ENCODE measurements at regions not wholly inside any gene's neighbourhood (a gene's known extent, or its start where the extent isn't known, plus 50 kb on each side); places are given as distances from the start of the nearest gene placed in this dataset.

DNA sequence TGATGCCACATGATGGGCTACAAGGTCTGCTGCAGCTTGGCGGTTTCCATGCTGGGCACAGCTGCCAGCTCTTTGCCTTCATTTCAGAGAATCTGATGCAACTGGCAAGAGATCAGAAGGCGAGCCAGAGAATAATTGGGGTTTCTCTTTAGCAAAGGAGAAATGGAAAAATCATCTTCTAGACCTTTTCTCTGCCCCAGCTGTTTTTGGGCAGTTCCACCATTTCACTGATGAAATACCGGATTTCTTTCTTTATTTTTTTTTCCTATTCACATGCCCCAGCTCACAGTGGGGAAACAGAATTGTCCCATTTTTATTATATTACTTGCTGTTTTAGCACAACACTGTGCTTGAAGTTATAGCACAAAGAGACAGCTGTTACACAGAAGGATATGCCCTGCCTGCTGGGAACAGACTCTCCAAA lies 439.3 kb upstream of the GOT2 start (continued):
- TF ChIP-seq FOXP4 (CRISPR knock-in tag; IDR thresholded peaks at IDR 0.05; ENCODE audit: borderline replicate concordance) (no peak), KLF13 (tag; IDR thresholded peaks at IDR 0.05; ENCODE audit: borderline replicate concordance, low read depth) (no peak), ATF7 (IDR thresholded peaks at IDR 0.05) (no peak), HNRNPH1 (optimal IDR thresholded peaks at IDR 0.05; ENCODE audit: low read depth, low read length) (no peak)
- TF ChIP-seq, protein P1, sequence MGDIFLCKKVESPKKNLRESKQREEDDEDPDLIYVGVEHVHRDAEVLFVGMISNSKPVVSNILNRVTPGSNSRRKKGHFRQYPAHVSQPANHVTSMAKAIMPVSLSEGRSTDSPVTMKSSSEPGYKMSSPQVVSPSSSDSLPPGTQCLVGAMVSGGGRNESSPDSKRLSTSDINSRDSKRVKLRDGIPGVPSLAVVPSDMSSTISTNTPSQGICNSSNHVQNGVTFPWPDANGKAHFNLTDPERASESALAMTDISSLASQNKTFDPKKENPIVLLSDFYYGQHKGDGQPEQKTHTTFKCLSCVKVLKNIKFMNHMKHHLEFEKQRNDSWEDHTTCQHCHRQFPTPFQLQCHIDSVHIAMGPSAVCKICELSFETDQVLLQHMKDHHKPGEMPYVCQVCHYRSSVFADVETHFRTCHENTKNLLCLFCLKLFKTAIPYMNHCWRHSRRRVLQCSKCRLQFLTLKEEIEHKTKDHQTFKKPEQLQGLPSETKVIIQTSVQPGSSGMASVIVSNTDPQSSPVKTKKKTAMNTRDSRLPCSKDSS (IDR thresholded peaks at IDR 0.05; ENCODE audit: low read depth, partially characterized antibody) = no peak

- Histone ChIP-seq H3K36me3 (ENCODE audit: control insufficient read depth, insufficient read depth, low read length) (no peaks in the 10 kb centered on the region), H3K4me2 (ENCODE audit: insufficient read depth, low read length) (no peak overlapping the region), H2AFZ (ENCODE audit: low read depth, low read length) (no peak overlapping the region), H3K4me3 (no peak overlapping the region), H3K9me1 (ENCODE audit: control insufficient read depth, insufficient read depth, low read length) (no peaks in the 10 kb centered on the region), H3K4me1 (replicated peaks in 1 of 2; ENCODE audit: control insufficient read depth in 2 of 2, insufficient read depth in 2 of 2, low read length in 2 of 2) (no peaks in the 10 kb centered on the region), H3K9ac (ENCODE audit: insufficient read depth in 1 of 2, low read depth in 2 of 2, low read length in 2 of 2) (no peak overlapping the region), H4K20me1 (replicated peaks; ENCODE audit: control insufficient read depth, insufficient read depth, low read length) (no peaks in the 10 kb centered on the region), H3K9me3 (replicated peaks; ENCODE audit: control insufficient read depth, insufficient read depth, low read depth, low read length) (no peaks in the 10 kb centered on the region; the same call in 1 of the 2 replicates), H3K27me3 (ENCODE audit: control insufficient read depth in 2 of 2, insufficient read depth in 2 of 2, low read length in 2 of 2) (no peaks in the 10 kb centered on the region), H3K27ac (ENCODE audit: extremely low read depth, low read depth, low read length) (no peak overlapping the region), H3K79me2 (ENCODE audit: control insufficient read depth, insufficient read depth, low read length) (no peaks in the 10 kb centered on the region)
- in situ Hi-C loops (cut with MboI) = no loop called here
- BruUV-seq (replicated peaks) = no TSS peak
- ChIA-PET CTCF (ENCODE audit: low intra/inter-chr PET ratio) (no interaction called here), POLR2A (no interaction called here)
- intact Hi-C loops (cut with micrococcal nuclease) = no loop called here
- DNase-seq (ENCODE audit: extremely low read depth in 1 of 4, low spot score in 3 of 4) (no peak), ATAC-seq (no peak), FAIRE-seq (no peak)
- WGBS (ENCODE audit: insufficient coverage, low coverage, missing lambda C conversion rate) = 2% methylated on average over 10 of the region's 10 CpGs
- TF ChIP-seq MTA2 (IDR thresholded peaks at IDR 0.05; ENCODE audit: low read depth) (no peak), DIDO1 (tag; IDR thresholded peaks at IDR 0.05; ENCODE audit: low read depth) (no peak), NKRF (IDR thresholded peaks at IDR 0.05; ENCODE audit: borderline replicate concordance) (no peak), NEUROD1 (IDR thresholded peaks at IDR 0.05; ENCODE audit: borderline replicate concordance, low read depth, low read length, partially characterized antibody) (no peak), RCOR1 (IDR thresholded peaks at IDR 0.05; ENCODE audit: borderline replicate concordance in 1 of 2, low read depth in 2 of 2, low read length in 2 of 2) (no peak), ETS2 (tag; IDR thresholded peaks at IDR 0.05; ENCODE audit: borderline replicate concordance, poor library complexity, severe bottlenecking) (no peak), ZNF274 (IDR thresholded peaks at IDR 0.05; ENCODE audit: borderline replicate concordance, low read depth, low read length) (no peak), MYNN (IDR thresholded peaks at IDR 0.05) (no peak), MYNN (CRISPR knock-in tag; IDR thresholded peaks at IDR 0.05) (no peak), BDP1 (IDR thresholded peaks at IDR 0.05; ENCODE audit: insufficient read depth, insufficient read length) (no peak), HDAC1 (IDR thresholded peaks at IDR 0.05) (no peak), SMAD4 (CRISPR knock-in tag; conservative IDR thresholded peaks at IDR 0.05) (no peak)
These were observed 436.1 kb upstream of the GOT2 start for GRCh38 chr16:59170099-59170712.
